HG03159 (cell line): ENCODE measurements at regions not wholly inside any gene's neighbourhood (a gene's known extent, or its start where the extent isn't known, plus 50 kb on each side); places are given as distances from the start of the nearest gene placed in this dataset.

Experiments used
- ATAC-seq: cut with Tn5 transposase; IDR thresholded peaks from one replicate; pipeline ENCODE4 v1.9.1; 2021; ENCODE audit warnings: mild to moderate bottlenecking, moderate library complexity; ENCODE audit not compliant: unreplicated experiment

GRCh38 chr5:152987131-152987530 is 503.3 kb upstream of the GRIA1 start:
- no peak for ATAC-seq

- ATAC-seq, result no peak
Observed at GRCh38 chr5:152990217-152990616, 500.3 kb upstream of the GRIA1 start.

- ATAC-seq, result no peak
Observed at GRCh38 chr5:152990649-152991048, 499.8 kb upstream of the GRIA1 start.

- ATAC-seq, result no peak
Observed at GRCh38 chr5:152994033-152994680, 496.3 kb upstream of the GRIA1 start.

GRCh38 chr5:152995214-152995725 is 495.2 kb upstream of the GRIA1 start:
- no peak for ATAC-seq

GRCh38 chr5:153005711-153006110 is 484.8 kb upstream of the GRIA1 start:
- no peak for ATAC-seq

GRCh38 chr5:153006681-153007080 is 483.8 kb upstream of the GRIA1 start:
- no peak for ATAC-seq

- ATAC-seq, result no peak
Observed at GRCh38 chr5:153014194-153014593, 476.3 kb upstream of the GRIA1 start.

GRCh38 chr5:153018121-153018520 is 472.3 kb upstream of the GRIA1 start:
- no peak for ATAC-seq

GRCh38 chr5:153030755-153031725 is 459.4 kb upstream of the GRIA1 start:
- no peak for ATAC-seq

GRCh38 chr5:153039501-153039900 is 451.0 kb upstream of the GRIA1 start:
- no peak for ATAC-seq

- no peak for ATAC-seq
Observed at GRCh38 chr5:153043886-153044285, 446.6 kb upstream of the GRIA1 start.

- no peak for ATAC-seq
Observed at GRCh38 chr5:153050496-153051179, 439.8 kb upstream of the GRIA1 start.

- no peak for ATAC-seq
Observed at GRCh38 chr5:153066281-153066680, 424.2 kb upstream of the GRIA1 start.

GRCh38 chr5:153067869-153068268 is 422.6 kb upstream of the GRIA1 start:
- ATAC-seq, result no peak

GRCh38 chr5:153079396-153079795 is 411.1 kb upstream of the GRIA1 start:
- no peak for ATAC-seq

- ATAC-seq, result no peak
Observed at GRCh38 chr5:153080940-153081339, 409.5 kb upstream of the GRIA1 start.

- ATAC-seq, result no peak
Observed at GRCh38 chr5:153081385-153081784, 409.1 kb upstream of the GRIA1 start.

GRCh38 chr5:153084511-153084910 is 406.0 kb upstream of the GRIA1 start:
- no peak for ATAC-seq

- no peak for ATAC-seq
Observed at GRCh38 chr5:153086486-153086885, 404.0 kb upstream of the GRIA1 start.

GRCh38 chr5:153088538-153088937 is 401.9 kb upstream of the GRIA1 start:
- no peak for ATAC-seq
